Right lobe of liver (tissue), 6 donors: ENCODE measurements at regions not wholly inside any gene's neighbourhood (a gene's known extent, or its start where the extent isn't known, plus 50 kb on each side); places are given as distances from the start of the nearest gene placed in this dataset.

Experiments used
- ATAC-seq, 4 donors: fragments of 200-7000 bp; cut with Tn5 transposase; one replicate each; pipeline ENCODE4 v1.9.1; 2020; ENCODE audit warnings: mild to moderate bottlenecking in 4 of 4, moderate library complexity in 4 of 4
- DNase-seq, 3 donors: peaks; one replicate each; pipeline ENCODE4 v3.0.0-alpha.2; 2020
- H3K27ac ChIP-seq, 3 donors: fragments of 200-600 bp; one replicate each; pipeline ENCODE4 v1.8.0; 2022
- H3K27me3 ChIP-seq, 2 donors: fragments of 200-600 bp; one replicate each; pipeline ENCODE4 v1.8.0; 2022
- H3K36me3 ChIP-seq, 4 donors: fragments of 200-600 bp; sonication (generic) in 1 of 4; one replicate each; pipeline versions ENCODE4 v1.5.1 to v1.8.0; 2017 to 2022; ENCODE audit warnings: control low read depth in 1 of 4
- H3K4me1 ChIP-seq, 4 donors: fragments of 200-600 bp; sonication (generic) in 1 of 4; one replicate each; pipeline versions ENCODE4 v1.5.1 to v1.8.0; 2017 to 2022; ENCODE audit warnings: control low read depth in 1 of 4
- H3K4me3 ChIP-seq, 3 donors: fragments of 200-600 bp; one replicate each; pipeline ENCODE4 v1.8.0; 2022
- H3K9me3 ChIP-seq, 4 donors: fragments of 200-600 bp; sonication (generic) in 1 of 4; one replicate each; pipeline versions ENCODE4 v1.5.1 to v1.8.0; 2017 to 2022; ENCODE audit warnings: control low read depth in 1 of 4
- CTCF ChIP-seq, 4 donors: fragments of 200-600 bp in 3 of 4; fragments of 450-650 bp in 1 of 4; IDR thresholded peaks; one replicate each; pipeline versions ENCODE4 v1.5.1 to v1.8.0; 2016 to 2022; ENCODE audit warnings: antibody characterized with exemption in 4 of 4, mild to moderate bottlenecking in 2 of 4
- POLR2A ChIP-seq: fragments of 450-650 bp; IDR thresholded peaks from one replicate; pipeline ENCODE4 v1.6.1; 2017; ENCODE audit warnings: antibody characterized with exemption, mild to moderate bottlenecking
- WGBS: methylation state at CpG from one replicate; pipeline ENCODE4 v1.1.6; 2018; ENCODE audit warnings: low coverage, low lambda C conversion rate; ENCODE audit not compliant: insufficient coverage; ENCODE audit errors: missing lambda C conversion rate; 5-methylcytosine and 5-hydroxymethylcytosine counted together
- intact Hi-C, 2 donors: fragments of 100-400 bp; cut with DNase I; formaldehyde crosslinking; loops; one replicate each; pipeline versions ENCODE4 v1.11.2 to v1.14.1; 2022
- donor health status: DM: no; HTN: yes; CAD: no.
- donor health status: DM: no; HTN: no; CAD: no.
- donor health status: DM: no; HTN: no; CAD: no.
- donor health status: DM: no; HTN: yes; CAD: no.
- donor health status: DM: no; HTN: yes; CAD: no.

GRCh38 chr10:126736142-126736541 is 65.6 kb upstream of the C10orf90 start:
- peaks cover 0 to 7% of the 10 kb centered on the region in 2 donors for H3K27me3 ChIP-seq
- 66% methylated on average over 5 of the region's 5 CpGs for WGBS
- ATAC-seq: no peak

GRCh38 chr10:126736727-126737126 is 66.2 kb upstream of the C10orf90 start:
- WGBS: 17% methylated on average over 2 of the region's 2 CpGs
- DNase-seq (no peak), ATAC-seq (no peak)
- H3K4me3 ChIP-seq: no peak overlapping the region
- TF ChIP-seq CTCF (IDR thresholded peaks at IDR 0.05) (no peak), POLR2A (no peak)
- H3K4me1 ChIP-seq: peaks cover 0 to 6% (median 0%) of the 10 kb centered on the region in 4 donors
- no peak overlapping the region for H3K27ac ChIP-seq
- H3K9me3 ChIP-seq: no peaks in the 10 kb centered on the region
- H3K27me3 ChIP-seq: peaks cover 0 to 7% of the 10 kb centered on the region in 2 donors
- no peaks in the 10 kb centered on the region for H3K36me3 ChIP-seq
- intact Hi-C loops: no loop called here

More at GRCh38 chr10:126736142-126736541, 65.6 kb upstream of the C10orf90 start:
- H3K9me3 ChIP-seq: no peaks in the 10 kb centered on the region
- H3K4me3 ChIP-seq: no peak overlapping the region
- no peak for TF ChIP-seq CTCF (IDR thresholded peaks at IDR 0.05)
- no peak for TF ChIP-seq POLR2A
- no peak for DNase-seq
- no peak overlapping the region for H3K27ac ChIP-seq
- intact Hi-C loops: no loop called here
- H3K36me3 ChIP-seq: no peaks in the 10 kb centered on the region
- peaks cover 0 to 6% (median 0%) of the 10 kb centered on the region in 4 donors for H3K4me1 ChIP-seq

GRCh38 chr10:126738001-126738400 is 67.5 kb upstream of the C10orf90 start:
- Histone ChIP-seq H3K27ac (no peak overlapping the region), H3K27me3 (peaks cover 0 to 7% of the 10 kb centered on the region in 2 donors), H3K36me3 (no peaks in the 10 kb centered on the region), H3K9me3 (no peaks in the 10 kb centered on the region), H3K4me1 (peaks cover 0 to 6% (median 0%) of the 10 kb centered on the region in 4 donors), H3K4me3 (no peak overlapping the region)
- no peak for DNase-seq
- no peak for ATAC-seq
- intact Hi-C loops: no loop called here
- TF ChIP-seq CTCF (IDR thresholded peaks at IDR 0.05): no peak
- 73% methylated on average over 4 of the region's 4 CpGs for WGBS

- no peaks in the 10 kb centered on the region for H3K27me3 ChIP-seq
- DNase-seq: no peak
- no peak for ATAC-seq
- WGBS: 88% methylated on average over 1 of the region's 1 CpG
- no peaks in the 10 kb centered on the region for H3K4me1 ChIP-seq
- H3K9me3 ChIP-seq: no peaks in the 10 kb centered on the region
- TF ChIP-seq CTCF (IDR thresholded peaks at IDR 0.05) (no peak), POLR2A (no peak)
- H3K36me3 ChIP-seq: no peaks in the 10 kb centered on the region
- no peak overlapping the region for H3K27ac ChIP-seq
- intact Hi-C loops: no loop called here
- H3K4me3 ChIP-seq: no peak overlapping the region
These were observed 74.1 kb upstream of the C10orf90 start for GRCh38 chr10:126744571-126744970.
